GM12878 (cell line): ENCODE measurements at regions not wholly inside any gene's neighbourhood (a gene's known extent, or its start where the extent isn't known, plus 50 kb on each side); places are given as distances from the start of the nearest gene placed in this dataset.
"Not testable (repeated sequence)": the region's sequence is repeated elsewhere in the genome, so short reads cannot be mapped to it uniquely, and the experiment has no call there.

Experiments used
- ATAC-seq: fragments of 200-7000 bp; cut with Tn5 transposase; 3 replicates; pipeline ENCODE4 v1.9.1; 2020; ENCODE audit warnings: mild to moderate bottlenecking, moderate library complexity
- BruUV-seq: library from RNA; stranded (reverse); fragments of 400-500 nt; replicated peaks from 2 replicates; lab custom pipeline; 2021; lab: Mats Ljungman, UMichigan
- CTCF ChIA-PET: fragments of 300-600 bp; sonication (Branson Sonifier 250); formaldehyde crosslinking; extraction: SDS; loops from one replicate; lab custom pipeline; 2021; ENCODE audit warnings: inconsistent platforms; lab: Yijun Ruan, JAX
- POLR2A ChIA-PET: fragments of 350-600 bp; formaldehyde crosslinking; extraction: SDS; loops from one replicate; lab custom pipeline; 2021; ENCODE audit warnings: inconsistent platforms; lab: Charles Lee
- RAD21 ChIA-PET: fragments of 300-600 bp; sonication (Branson Sonifier 250); formaldehyde crosslinking; loops from one replicate; lab custom pipeline; 2023; ENCODE audit warnings: antibody characterized with exemption; ENCODE audit not compliant: unreplicated experiment; lab: Charles Lee
- SMC1A ChIA-PET: fragments of 300-600 bp; sonication (Branson Sonifier 250); formaldehyde crosslinking; loops from one replicate; lab custom pipeline; 2023; ENCODE audit not compliant: unreplicated experiment, uncharacterized antibody; lab: Charles Lee
- DNase-seq: peaks from one replicate; pipeline ENCODE4 v3.0.0-alpha.2; 2011; ENCODE audit warnings: low read depth, low spot score
- FAIRE-seq: peaks from 3 replicates; lab custom pipeline; 2011; peaks lifted over from hg19 to GRCh38; lab: Jason Lieb, UNC
- H2AFZ ChIP-seq: 2 replicates; pipeline ENCODE4 v1.6.0; 2011; ENCODE audit warnings: low read depth, low read length, control low read depth; ENCODE audit not compliant: control insufficient read depth
- H3K27ac ChIP-seq: 2 replicates; pipeline ENCODE4 v1.5.1; 2011; ENCODE audit warnings: control low read depth; ENCODE audit not compliant: control insufficient read depth, insufficient read depth
- H3K27me3 ChIP-seq, 2 experiments: replicated peaks in 1 of 2; 2 replicates each; pipeline versions ENCODE4 v1.6.0 to v1.6.1; 2011; ENCODE audit warnings: low read length in 1 of 2; ENCODE audit not compliant: control insufficient read depth in 2 of 2, insufficient read depth in 2 of 2
- H3K36me3 ChIP-seq, 2 experiments: 2 replicates each; pipeline ENCODE4 v1.5.1; 2011; ENCODE audit warnings: low read length in 1 of 2; ENCODE audit not compliant: control insufficient read depth in 2 of 2, insufficient read depth in 2 of 2
- H3K4me1 ChIP-seq: 2 replicates; pipeline ENCODE4 v1.6.1; 2011; ENCODE audit warnings: mild to moderate bottlenecking, low read length, moderate library complexity, mixed read lengths; ENCODE audit not compliant: control insufficient read depth, insufficient read depth
- H3K4me2 ChIP-seq: 2 replicates; pipeline ENCODE4 v1.6.0; 2011; ENCODE audit warnings: control low read depth; ENCODE audit not compliant: control insufficient read depth, insufficient read depth
- H3K4me3 ChIP-seq: fragments of 200-600 bp; sonication (generic); 2 replicates; pipeline ENCODE4 v1.5.1; 2016
- H3K79me2 ChIP-seq: 2 replicates; pipeline ENCODE4 v1.6.0; 2011; ENCODE audit warnings: low read length; ENCODE audit not compliant: control insufficient read depth, insufficient read depth
- H3K9ac ChIP-seq: 2 replicates; pipeline ENCODE4 v1.8.0; 2011; ENCODE audit warnings: low read length, control low read depth, mixed read lengths; ENCODE audit not compliant: control insufficient read depth, insufficient read depth
- H3K9me3 ChIP-seq: replicated peaks from 3 replicates; pipeline ENCODE4 v1.5.1; 2011; ENCODE audit warnings: mild to moderate bottlenecking, low read length; ENCODE audit not compliant: control insufficient read depth, insufficient read depth
- H4K20me1 ChIP-seq: 2 replicates; pipeline ENCODE4 v1.6.0; 2011; ENCODE audit not compliant: control insufficient read depth, insufficient read depth
- ATF3 ChIP-seq: IDR thresholded peaks from 2 replicates; pipeline ENCODE4 v1.6.1; 2011; ENCODE audit warnings: low read depth, mild to moderate bottlenecking, low read length, moderate library complexity, borderline replicate concordance; ENCODE audit errors: extremely low read depth
- BCL11A ChIP-seq: IDR thresholded peaks from 2 replicates; pipeline ENCODE4 v1.6.1; 2011; ENCODE audit warnings: low read depth, low read length
- CEBPB ChIP-seq, 2 experiments: fragments of 150-350 bp in 1 of 2; IDR thresholded peaks; 2 replicates each; pipeline ENCODE4 v1.6.1; 2012 to 2014; ENCODE audit warnings: low read depth in 2 of 2, low read length in 2 of 2, borderline replicate concordance in 1 of 2, inconsistent platforms in 1 of 2
- E2F8 ChIP-seq: fragments of 450-650 bp; IDR thresholded peaks from 2 replicates; pipeline ENCODE4 v1.6.1; 2018; ENCODE audit warnings: mild to moderate bottlenecking, low read depth, moderate library complexity; ENCODE audit not compliant: partially characterized antibody
- IRF4 ChIP-seq: IDR thresholded peaks from 2 replicates; pipeline ENCODE4 v1.6.1; 2011; ENCODE audit warnings: low read depth, low read length
- ZNF384 ChIP-seq: IDR thresholded peaks from 2 replicates; pipeline ENCODE4 v1.6.1; 2012; ENCODE audit warnings: low read depth, mild to moderate bottlenecking, low read length, improper control_type of control experiment, borderline replicate concordance
- WGBS: methylation state at CpG from one replicate; pipeline ENCODE4 v1.1.6; 2016; ENCODE audit warnings: low lambda C conversion rate; ENCODE audit not compliant: insufficient replicate concordance, insufficient coverage; ENCODE audit errors: missing lambda C conversion rate; 5-methylcytosine and 5-hydroxymethylcytosine counted together
- in situ Hi-C: fragments of 300-500 bp; cut with MboI; formaldehyde crosslinking; loops from 9 replicates; pipeline ENCODE4 v1.14.3; 2018; ENCODE audit warnings: mixed read lengths
- intact Hi-C: fragments of 100-400 bp; cut with micrococcal nuclease; formaldehyde crosslinking; loops from one replicate; pipeline ENCODE4 v1.14.2; 2022; ENCODE audit not compliant: unreplicated experiment

DNA sequence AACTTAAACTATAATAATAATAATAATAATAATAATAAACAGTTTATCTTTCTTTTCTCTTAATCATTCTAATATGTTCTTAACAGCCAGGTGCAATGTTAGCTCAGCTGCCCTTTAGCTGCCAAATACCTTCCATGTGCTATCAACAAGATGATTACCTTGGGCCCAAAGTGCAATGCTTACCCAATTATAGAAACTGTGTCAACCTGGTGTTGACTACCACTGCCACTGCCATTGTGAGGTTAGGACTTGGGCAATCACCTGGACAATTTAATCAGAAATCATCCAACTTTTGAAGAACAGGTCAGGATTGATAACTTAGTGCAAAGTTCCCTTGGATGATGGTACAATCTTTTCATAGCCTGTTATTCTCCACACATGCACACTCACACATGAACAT lies 371.8 kb upstream of the SALL1 start:
- ATAC-seq (no peak), DNase-seq (no peak), FAIRE-seq (no peak)
- Histone ChIP-seq H3K9me3 (no peaks in the 10 kb centered on the region), H3K4me3 (no peak overlapping the region), H3K27ac (no peak overlapping the region), H2AFZ (no peak overlapping the region), H3K79me2 (no peaks in the 10 kb centered on the region), H3K4me2 (no peak overlapping the region), H3K27me3 (no peaks in the 10 kb centered on the region), H4K20me1 (no peaks in the 10 kb centered on the region), H3K4me1 (no peaks in the 10 kb centered on the region), H3K9ac (no peak overlapping the region), H3K36me3 (no peaks in the 10 kb centered on the region)
- no peak for TF ChIP-seq ZNF384
- no peak for TF ChIP-seq IRF4
- TF ChIP-seq E2F8, result no peak
- no peak for TF ChIP-seq BCL11A
- no peak for TF ChIP-seq ATF3
- TF ChIP-seq CEBPB (IDR thresholded peaks at IDR 0.05; ENCODE audit: borderline replicate concordance in 1 of 2, low read depth in 2 of 2, low read length in 2 of 2), result no peak
- ChIA-PET POLR2A (no interaction called here), SMC1A (no interaction called here), RAD21 (no interaction called here), CTCF (no interaction called here)
- intact Hi-C loops (no loop called here), in situ Hi-C loops (no loop called here)
- no TSS peak for BruUV-seq

DNA sequence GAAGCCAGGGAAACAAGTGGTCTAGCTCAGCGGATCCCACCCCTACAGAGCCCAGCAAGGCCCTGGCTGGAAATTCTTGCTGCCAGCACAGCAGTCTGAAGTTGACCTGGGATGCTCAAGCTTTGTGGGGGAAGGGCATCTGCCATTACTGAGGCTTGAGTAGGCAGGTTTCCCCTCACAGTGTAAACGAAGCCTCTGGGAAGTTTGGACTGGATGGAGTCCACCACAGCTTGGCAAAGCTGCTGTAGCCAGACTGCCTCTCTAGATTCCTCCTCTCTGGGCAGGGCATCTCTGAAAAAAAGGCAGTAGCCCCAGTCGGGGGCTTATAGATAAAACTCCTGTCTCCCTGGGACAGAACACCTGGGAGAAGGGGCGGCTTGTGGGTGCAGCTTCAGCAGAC lies 365.9 kb upstream of the SALL1 start:
- H2AFZ ChIP-seq, H3K9me3 ChIP-seq, H3K4me2 ChIP-seq, CTCF ChIA-PET, H3K4me1 ChIP-seq, H4K20me1 ChIP-seq, H3K36me3 ChIP-seq, BruUV-seq, H3K4me3 ChIP-seq, SMC1A ChIA-PET, POLR2A ChIA-PET, FAIRE-seq, RAD21 ChIA-PET, H3K9ac ChIP-seq, intact Hi-C loops, H3K27me3 ChIP-seq, in situ Hi-C loops, H3K27ac ChIP-seq, H3K79me2 ChIP-seq, ATAC-seq, DNase-seq: not testable (repeated sequence)
- 13% methylated on average over 4 of the region's 4 CpGs for WGBS
